ENCODE measurements at regions not wholly inside any gene's neighbourhood (a gene's known extent, or its start where the extent isn't known, plus 50 kb on each side); places are given as distances from the start of the nearest gene placed in this dataset.

DNA sequence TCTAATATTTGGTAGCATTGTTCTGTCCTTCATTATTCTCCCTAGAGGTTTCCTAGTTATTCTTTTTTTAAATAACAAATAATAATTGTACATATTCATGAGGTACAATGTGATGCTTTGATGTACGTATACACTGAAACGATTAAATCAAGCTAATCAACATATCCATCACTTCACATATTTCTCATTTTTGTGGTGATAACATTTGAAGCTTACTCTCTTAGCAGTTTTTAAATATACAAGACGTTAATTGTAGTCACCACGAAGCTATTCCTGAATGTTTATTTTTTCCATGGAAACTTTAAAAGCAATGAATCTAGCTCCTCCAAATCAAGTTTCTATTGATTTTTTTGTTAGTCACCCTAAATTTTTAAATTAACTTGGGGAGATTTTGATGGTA lies 81.1 kb upstream of the PRNP start:
- H3K36me3 ChIP-seq: no peaks in the 10 kb centered on the region
- no peaks in the 10 kb centered on the region for H3K4me1 ChIP-seq (ENCODE audit: low read depth)
- no peak for DNase-seq (ENCODE audit: low read depth in 1 of 2, low spot score in 1 of 2)
- no peaks in the 10 kb centered on the region for H3K9me3 ChIP-seq (ENCODE audit: low read depth)
- no peak overlapping the region for H3K4me3 ChIP-seq
- H3K27ac ChIP-seq: no peak overlapping the region
- peaks cover 5% of the 10 kb centered on the region for H3K27me3 ChIP-seq
- TF ChIP-seq, protein P1, sequence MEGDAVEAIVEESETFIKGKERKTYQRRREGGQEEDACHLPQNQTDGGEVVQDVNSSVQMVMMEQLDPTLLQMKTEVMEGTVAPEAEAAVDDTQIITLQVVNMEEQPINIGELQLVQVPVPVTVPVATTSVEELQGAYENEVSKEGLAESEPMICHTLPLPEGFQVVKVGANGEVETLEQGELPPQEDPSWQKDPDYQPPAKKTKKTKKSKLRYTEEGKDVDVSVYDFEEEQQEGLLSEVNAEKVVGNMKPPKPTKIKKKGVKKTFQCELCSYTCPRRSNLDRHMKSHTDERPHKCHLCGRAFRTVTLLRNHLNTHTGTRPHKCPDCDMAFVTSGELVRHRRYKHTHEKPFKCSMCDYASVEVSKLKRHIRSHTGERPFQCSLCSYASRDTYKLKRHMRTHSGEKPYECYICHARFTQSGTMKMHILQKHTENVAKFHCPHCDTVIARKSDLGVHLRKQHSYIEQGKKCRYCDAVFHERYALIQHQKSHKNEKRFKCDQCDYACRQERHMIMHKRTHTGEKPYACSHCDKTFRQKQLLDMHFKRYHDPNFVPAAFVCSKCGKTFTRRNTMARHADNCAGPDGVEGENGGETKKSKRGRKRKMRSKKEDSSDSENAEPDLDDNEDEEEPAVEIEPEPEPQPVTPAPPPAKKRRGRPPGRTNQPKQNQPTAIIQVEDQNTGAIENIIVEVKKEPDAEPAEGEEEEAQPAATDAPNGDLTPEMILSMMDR (IDR thresholded peaks at IDR 0.05; ENCODE audit: low read depth, low read length): no peak

DNA sequence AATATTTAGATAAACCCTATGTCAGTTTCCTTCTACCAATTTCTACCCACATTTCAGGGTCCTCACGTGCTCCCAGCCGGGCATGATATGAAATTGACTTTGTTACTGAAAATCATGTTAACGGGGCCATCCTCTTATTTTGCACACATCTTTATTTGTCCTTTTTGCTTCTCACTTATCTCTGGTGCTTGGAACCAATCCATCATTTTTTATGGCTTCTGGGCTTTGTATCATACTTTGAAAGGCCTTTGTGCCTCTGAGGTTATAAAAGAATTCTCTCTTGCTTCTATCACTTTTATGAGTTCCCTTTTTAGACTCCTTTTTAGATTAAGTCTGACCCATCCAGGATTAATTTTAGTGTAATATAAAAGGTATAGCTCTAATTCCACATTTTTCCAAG lies 81.7 kb upstream of the PRNP start:
- no peak overlapping the region for H3K27ac ChIP-seq
- TF ChIP-seq, protein P1 (IDR thresholded peaks at IDR 0.05; ENCODE audit: low read depth, low read length): no peak
- no peaks in the 10 kb centered on the region for H3K9me3 ChIP-seq (ENCODE audit: low read depth)
- H3K27me3 ChIP-seq: peaks cover 5% of the 10 kb centered on the region
- no peaks in the 10 kb centered on the region for H3K36me3 ChIP-seq
- no peaks in the 10 kb centered on the region for H3K4me1 ChIP-seq (ENCODE audit: low read depth)
- no peak overlapping the region for H3K4me3 ChIP-seq
- no peak for DNase-seq (ENCODE audit: low read depth in 1 of 2, low spot score in 1 of 2)

DNA sequence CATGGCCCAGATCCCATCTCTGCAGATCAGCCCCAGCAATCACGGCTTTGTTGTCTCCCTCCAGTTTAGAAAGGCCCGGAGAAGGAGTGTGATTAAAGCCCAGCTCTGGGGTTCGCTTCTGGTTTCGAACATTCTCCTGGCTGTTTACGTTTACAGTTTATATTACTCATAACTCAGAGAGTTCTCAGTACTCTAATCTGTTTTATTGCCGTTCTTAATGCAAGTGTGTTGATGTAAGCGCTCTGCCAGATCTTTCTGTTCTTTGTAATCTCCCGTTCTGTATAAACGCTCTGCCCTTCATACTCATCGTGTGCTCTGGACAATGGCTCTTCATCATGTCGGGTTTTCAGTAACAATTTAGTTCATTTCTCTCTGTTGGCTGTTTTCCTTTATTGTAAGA lies 82.5 kb upstream of the PRNP start:
- TF ChIP-seq, protein P1 (IDR thresholded peaks at IDR 0.05; ENCODE audit: low read depth, low read length): no peak
- H3K4me3 ChIP-seq: no peak overlapping the region
- H3K9me3 ChIP-seq (ENCODE audit: low read depth): no peaks in the 10 kb centered on the region
- no peak overlapping the region for H3K27ac ChIP-seq
- no peaks in the 10 kb centered on the region for H3K36me3 ChIP-seq
- peaks cover 5% of the 10 kb centered on the region for H3K27me3 ChIP-seq
- no peak for DNase-seq (ENCODE audit: low read depth in 1 of 2, low spot score in 1 of 2)
- H3K4me1 ChIP-seq (ENCODE audit: low read depth): no peaks in the 10 kb centered on the region

DNA sequence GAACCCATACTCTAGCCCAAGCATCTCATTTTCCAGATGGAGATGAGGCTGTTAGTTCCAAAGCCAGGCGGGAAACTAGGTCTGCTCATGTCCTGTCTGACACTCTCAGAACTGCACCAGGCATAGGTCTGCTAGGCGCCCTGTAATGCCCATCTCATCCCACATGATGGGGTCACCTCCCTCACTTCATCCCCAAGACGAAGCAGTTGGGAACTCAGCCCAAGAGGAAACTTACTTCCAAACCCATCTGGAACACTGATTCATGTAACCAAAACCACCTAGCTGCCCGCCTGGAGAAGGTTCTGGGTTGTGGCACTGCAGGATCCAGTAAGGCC lies 84.0 kb upstream of the PRNP start:
- Histone ChIP-seq H3K4me3 (no peak overlapping the region), H3K27me3 (peaks cover 8% of the 10 kb centered on the region), H3K27ac (no peak overlapping the region), H3K36me3 (no peaks in the 10 kb centered on the region), H3K9me3 (ENCODE audit: low read depth) (no peaks in the 10 kb centered on the region), H3K4me1 (ENCODE audit: low read depth) (no peaks in the 10 kb centered on the region)
- TF ChIP-seq, protein P1 (IDR thresholded peaks at IDR 0.05; ENCODE audit: low read depth, low read length): no peak
- no peak for DNase-seq (ENCODE audit: low read depth in 1 of 2, low spot score in 1 of 2)

DNA sequence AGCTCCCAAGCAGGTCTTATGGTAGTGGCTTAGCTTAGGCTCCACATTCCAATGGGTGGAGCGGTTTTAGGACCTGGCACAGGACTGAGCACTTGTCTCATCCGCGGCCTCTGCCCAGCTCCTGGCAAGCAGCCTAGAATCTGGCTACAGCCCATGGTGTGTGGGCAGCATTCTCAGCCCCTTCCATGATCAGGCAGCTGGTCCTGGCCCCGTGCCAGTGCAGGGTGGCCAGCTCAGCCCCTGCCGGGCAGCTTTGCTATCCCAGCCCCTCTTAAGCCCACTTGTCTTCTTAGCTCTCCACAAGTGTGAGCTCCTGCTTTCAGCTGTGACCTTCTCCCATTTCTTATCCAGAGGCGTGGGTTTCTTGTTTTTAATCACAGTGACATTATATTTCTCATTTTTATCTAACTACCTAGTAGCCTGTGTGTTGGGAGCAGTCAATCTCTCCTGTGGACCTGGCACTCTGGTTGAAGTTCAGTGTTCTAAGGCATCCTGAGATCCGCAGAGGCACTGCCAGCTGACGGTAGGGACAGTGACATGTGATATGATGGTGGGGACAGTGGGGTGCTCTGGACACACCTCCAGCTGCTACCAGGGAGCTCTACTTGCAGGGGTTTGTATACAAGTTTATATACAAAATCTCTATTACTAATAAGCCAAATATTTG lies 84.5 kb upstream of the PRNP start:
- DNase-seq (ENCODE audit: low read depth in 1 of 2, low spot score in 1 of 2): no peak
- no peak overlapping the region for H3K27ac ChIP-seq
- no peaks in the 10 kb centered on the region for H3K9me3 ChIP-seq (ENCODE audit: low read depth)
- TF ChIP-seq, protein P1 (IDR thresholded peaks at IDR 0.05; ENCODE audit: low read depth, low read length): no peak
- H3K36me3 ChIP-seq: no peaks in the 10 kb centered on the region
- no peaks in the 10 kb centered on the region for H3K4me1 ChIP-seq (ENCODE audit: low read depth)
- peaks cover 8% of the 10 kb centered on the region for H3K27me3 ChIP-seq
- H3K4me3 ChIP-seq: no peak overlapping the region
